Gastroesophageal sphincter (tissue), 4 donors: ENCODE measurements at regions not wholly inside any gene's neighbourhood (a gene's known extent, or its start where the extent isn't known, plus 50 kb on each side); places are given as distances from the start of the nearest gene placed in this dataset.
A peak's percentile ranks its signal among the peaks of the same experiment; 100 is the strongest.

Experiments
- ATAC-seq: fragments of 150-250 bp; one replicate; pipeline ENCODE4 v1.9.1; 2016; ENCODE audit warnings: mild to moderate bottlenecking, moderate library complexity
- H3K27ac ChIP-seq, 4 donors: fragments of 200-600 bp; sonication (generic) in 3 of 4; 1 replicate in 3 of 4; 2 replicates in 1 of 4; pipeline ENCODE4 v1.5.1; 2016 to 2019
- H3K27me3 ChIP-seq: fragments of 200-600 bp; sonication (generic); one replicate; pipeline ENCODE4 v1.5.1; 2019
- H3K36me3 ChIP-seq, 2 donors: fragments of 200-600 bp; sonication (generic); one replicate each; pipeline ENCODE4 v1.5.1; 2019; ENCODE audit warnings: control low read depth in 1 of 2
- H3K4me1 ChIP-seq, 3 donors: fragments of 200-600 bp; sonication (generic); 1 replicate in 2 of 3; 2 replicates in 1 of 3; pipeline ENCODE4 v1.5.1; 2016 to 2019; ENCODE audit warnings: control low read depth in 2 of 3
- H3K4me3 ChIP-seq, 2 donors: fragments of 200-600 bp; sonication (generic); one replicate each; pipeline ENCODE4 v1.5.1; 2019; ENCODE audit warnings: mild to moderate bottlenecking in 1 of 2, moderate library complexity in 1 of 2
- H3K9me3 ChIP-seq, 3 donors: fragments of 200-600 bp; sonication (generic); one replicate each; pipeline ENCODE4 v1.5.1; 2017 to 2019; ENCODE audit warnings: control low read depth in 2 of 3
- EP300 ChIP-seq: sonication (generic); formaldehyde crosslinking; IDR thresholded peaks from one replicate; pipeline ENCODE4 v1.6.1; 2017; ENCODE audit warnings: antibody characterized with exemption, mild to moderate bottlenecking
- POLR2A ChIP-seq, 2 donors: fragments of 450-650 bp; IDR thresholded peaks; one replicate each; pipeline ENCODE4 v1.6.1; 2017; ENCODE audit warnings: antibody characterized with exemption in 2 of 2, mild to moderate bottlenecking in 2 of 2, moderate library complexity in 1 of 2
- POLR2AphosphoS5 ChIP-seq: sonication (generic); formaldehyde crosslinking; IDR thresholded peaks from one replicate; pipeline ENCODE4 v1.6.1; 2017; ENCODE audit warnings: antibody characterized with exemption
- WGBS, 2 donors: methylation state at CpG; one replicate each; pipeline ENCODE4 v1.1.5; 2018; ENCODE audit warnings: low coverage in 1 of 2; 5-methylcytosine and 5-hydroxymethylcytosine counted together
- TF ChIP-seq, protein P1 (sequence below), 4 experiments: fragments of 200-600 bp in 2 of 4; fragments of 450-650 bp in 2 of 4; sonication (generic) in 1 of 4; IDR thresholded peaks; one replicate each; pipeline ENCODE4 v1.5.1; 2017 to 2019; ENCODE audit warnings: antibody characterized with exemption in 4 of 4, mild to moderate bottlenecking in 2 of 4, moderate library complexity in 2 of 4

DNA sequence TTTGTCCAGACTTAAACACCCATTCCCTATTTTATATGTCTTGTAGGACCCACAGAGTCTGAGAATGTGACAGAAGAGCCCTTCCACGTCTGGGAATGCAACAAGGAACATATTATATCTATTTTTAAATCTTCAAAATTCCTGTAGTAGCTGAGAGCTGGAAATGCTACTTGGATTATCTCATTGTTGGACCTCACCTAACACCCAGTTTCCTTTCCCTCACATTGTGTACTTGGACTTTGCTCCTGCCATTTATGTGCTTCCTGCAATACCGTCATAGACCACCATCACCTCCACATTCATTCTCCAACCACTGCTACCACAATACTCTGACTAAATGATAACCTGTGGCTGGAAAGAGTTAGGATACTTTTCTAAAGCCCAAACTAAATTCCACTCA lies 335.4 kb downstream of the COL12A1 start:
- H3K9me3 ChIP-seq = peaks cover 0 to 10% (median 0%) of the 10 kb centered on the region in 3 donors
- H3K4me1 ChIP-seq = peaks cover 0 to 22% (median 4%) of the 10 kb centered on the region in 3 donors
- TF ChIP-seq POLR2A (IDR thresholded peaks at IDR 0.05) (no peak), POLR2AphosphoS5 (no peak), EP300 (no peak)
- TF ChIP-seq, protein P1, sequence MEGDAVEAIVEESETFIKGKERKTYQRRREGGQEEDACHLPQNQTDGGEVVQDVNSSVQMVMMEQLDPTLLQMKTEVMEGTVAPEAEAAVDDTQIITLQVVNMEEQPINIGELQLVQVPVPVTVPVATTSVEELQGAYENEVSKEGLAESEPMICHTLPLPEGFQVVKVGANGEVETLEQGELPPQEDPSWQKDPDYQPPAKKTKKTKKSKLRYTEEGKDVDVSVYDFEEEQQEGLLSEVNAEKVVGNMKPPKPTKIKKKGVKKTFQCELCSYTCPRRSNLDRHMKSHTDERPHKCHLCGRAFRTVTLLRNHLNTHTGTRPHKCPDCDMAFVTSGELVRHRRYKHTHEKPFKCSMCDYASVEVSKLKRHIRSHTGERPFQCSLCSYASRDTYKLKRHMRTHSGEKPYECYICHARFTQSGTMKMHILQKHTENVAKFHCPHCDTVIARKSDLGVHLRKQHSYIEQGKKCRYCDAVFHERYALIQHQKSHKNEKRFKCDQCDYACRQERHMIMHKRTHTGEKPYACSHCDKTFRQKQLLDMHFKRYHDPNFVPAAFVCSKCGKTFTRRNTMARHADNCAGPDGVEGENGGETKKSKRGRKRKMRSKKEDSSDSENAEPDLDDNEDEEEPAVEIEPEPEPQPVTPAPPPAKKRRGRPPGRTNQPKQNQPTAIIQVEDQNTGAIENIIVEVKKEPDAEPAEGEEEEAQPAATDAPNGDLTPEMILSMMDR (IDR thresholded peaks at IDR 0.05) = peak in 2 of 4 experiments; percentile 18

DNA sequence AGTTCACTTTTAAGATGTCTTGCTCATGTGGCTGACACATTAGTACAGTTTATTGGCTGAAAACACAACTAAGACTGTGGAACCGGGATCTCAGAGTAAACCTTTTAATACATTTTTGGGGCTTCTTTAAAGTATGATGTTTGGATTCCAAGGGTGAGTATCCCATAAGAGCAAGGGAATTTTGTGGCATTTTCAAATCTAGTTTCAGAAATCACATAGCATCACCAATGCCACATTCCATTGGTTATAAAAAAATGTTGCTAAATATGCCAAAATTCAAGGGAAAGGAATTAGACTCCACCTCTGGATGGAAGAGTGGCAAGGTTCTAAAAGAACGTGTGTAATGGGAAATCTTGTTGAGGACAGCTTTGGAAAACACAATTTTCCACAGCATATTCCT lies 338.6 kb downstream of the COL12A1 start:
- 80 to 83% methylated on average over 2 of the region's 2 CpGs for WGBS, 2 donors
- H3K4me1 ChIP-seq = peaks cover 0 to 4% (median 0%) of the 10 kb centered on the region in 3 donors
- no peak overlapping the region for H3K4me3 ChIP-seq
- H3K36me3 ChIP-seq = no peaks in the 10 kb centered on the region
- H3K27me3 ChIP-seq = no peaks in the 10 kb centered on the region
- TF ChIP-seq, protein P1 (IDR thresholded peaks at IDR 0.05) = no peak
- TF ChIP-seq POLR2AphosphoS5 (no peak), POLR2A (IDR thresholded peaks at IDR 0.05) (no peak), EP300 (no peak)
- ATAC-seq = no peak
- peaks cover 0 to 7% (median 0%) of the 10 kb centered on the region in 3 donors for H3K9me3 ChIP-seq
- H3K27ac ChIP-seq = no peak overlapping the region

More for the DNA sequence above, 335.4 kb downstream of the COL12A1 start:
- Histone ChIP-seq H3K36me3 (no peaks in the 10 kb centered on the region), H3K27ac (peak overlapping the region in 1 of 4 donors; percentile 26), H3K27me3 (no peaks in the 10 kb centered on the region), H3K4me3 (no peak overlapping the region)
- 15 to 29% methylated on average over 2 of the region's 2 CpGs for WGBS, 2 donors
- ATAC-seq = no peak

DNA sequence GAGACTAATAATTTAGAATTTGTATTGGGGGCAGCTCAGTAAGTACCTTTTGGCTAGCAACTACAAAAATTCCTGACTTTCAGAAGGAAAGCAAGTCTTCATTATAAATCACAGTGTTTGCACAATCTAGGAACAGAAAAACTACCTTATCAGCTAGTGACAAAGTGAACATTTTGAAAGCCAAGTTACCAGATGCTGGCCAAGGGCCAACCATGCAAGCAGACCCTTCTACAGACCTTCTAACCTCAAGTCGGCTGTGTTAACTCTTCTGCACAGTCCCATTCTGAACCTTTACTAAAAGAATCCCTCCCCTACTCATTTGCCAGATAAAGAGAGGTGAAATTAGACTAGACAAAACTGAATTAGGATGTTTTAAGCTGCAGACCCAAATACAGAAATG lies 341.9 kb downstream of the COL12A1 start:
- WGBS, 2 donors = 40% methylated on average over 1 of the region's 1 CpG; no CpG with 5 or more reads in 1 of the 2 donors

DNA sequence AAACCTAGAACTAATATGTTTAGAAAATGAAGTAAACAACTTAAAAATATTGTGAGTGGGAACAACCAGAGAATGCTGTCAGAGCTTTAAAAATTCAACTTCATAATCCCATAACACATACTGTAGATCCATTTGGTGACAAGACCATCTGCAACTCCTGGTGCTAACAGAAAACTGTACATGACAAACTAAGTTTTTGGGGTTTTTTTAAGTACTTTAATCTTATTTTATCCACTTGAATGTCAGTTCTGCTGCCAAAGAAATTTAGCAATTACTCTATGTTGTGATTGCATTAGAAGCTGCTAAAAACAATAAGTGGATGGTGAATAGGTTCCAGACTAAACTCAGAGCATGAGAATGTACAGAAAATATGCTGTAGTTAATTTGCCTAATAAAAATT lies 345.4 kb downstream of the COL12A1 start:
- Histone ChIP-seq H3K27me3 (no peaks in the 10 kb centered on the region), H3K4me3 (no peak overlapping the region), H3K4me1 (no peaks in the 10 kb centered on the region), H3K36me3 (no peaks in the 10 kb centered on the region), H3K27ac (no peak overlapping the region), H3K9me3 (no peaks in the 10 kb centered on the region)
- TF ChIP-seq POLR2AphosphoS5 (no peak), POLR2A (IDR thresholded peaks at IDR 0.05) (no peak), EP300 (no peak)
- TF ChIP-seq, protein P1 (IDR thresholded peaks at IDR 0.05) = no peak
- ATAC-seq = no peak

More for the DNA sequence above, 341.9 kb downstream of the COL12A1 start:
- Histone ChIP-seq H3K9me3 (no peaks in the 10 kb centered on the region), H3K36me3 (no peaks in the 10 kb centered on the region), H3K4me1 (no peaks in the 10 kb centered on the region), H3K27ac (no peak overlapping the region), H3K4me3 (no peak overlapping the region), H3K27me3 (no peaks in the 10 kb centered on the region)
- ATAC-seq = no peak
- no peak for TF ChIP-seq POLR2AphosphoS5
- TF ChIP-seq, protein P1 (IDR thresholded peaks at IDR 0.05) = no peak
- no peak for TF ChIP-seq POLR2A (IDR thresholded peaks at IDR 0.05)
- TF ChIP-seq EP300 = no peak

DNA sequence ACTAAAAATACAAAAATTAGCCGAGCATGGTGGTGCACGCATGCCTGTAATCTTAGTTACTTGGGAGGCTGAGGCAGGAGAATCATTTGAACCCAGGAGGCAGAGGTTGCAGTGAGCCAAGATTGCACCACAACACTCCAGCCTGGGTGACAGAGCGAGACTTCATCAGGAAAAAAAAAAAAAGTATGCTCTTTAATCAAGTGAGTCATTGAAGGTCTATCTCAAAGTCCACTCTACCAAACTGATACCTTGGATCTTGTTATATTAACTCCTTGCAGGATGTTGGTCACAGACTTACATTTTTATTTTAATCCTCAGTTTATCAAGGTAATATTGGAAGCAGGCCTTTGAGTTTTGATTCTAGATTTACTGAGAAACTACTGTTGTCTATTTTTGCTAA lies 348.7 kb downstream of the COL12A1 start:
- Histone ChIP-seq H3K27me3 (no peaks in the 10 kb centered on the region), H3K4me1 (peaks cover 0 to 13% (median 2%) of the 10 kb centered on the region in 3 donors), H3K36me3 (no peaks in the 10 kb centered on the region), H3K27ac (no peak overlapping the region), H3K9me3 (no peaks in the 10 kb centered on the region), H3K4me3 (no peak overlapping the region)
- 88 to 100% methylated on average over 3 of the region's 3 CpGs for WGBS, 2 donors
- no peak for ATAC-seq
- TF ChIP-seq EP300 = no peak
- TF ChIP-seq POLR2A (IDR thresholded peaks at IDR 0.05) = no peak
- TF ChIP-seq, protein P1 (IDR thresholded peaks at IDR 0.05) = no peak
- TF ChIP-seq POLR2AphosphoS5 = no peak
